ENCODE measurements at regions not wholly inside any gene's neighbourhood (a gene's known extent, or its start where the extent isn't known, plus 50 kb on each side); places are given as distances from the start of the nearest gene placed in this dataset.

DNA sequence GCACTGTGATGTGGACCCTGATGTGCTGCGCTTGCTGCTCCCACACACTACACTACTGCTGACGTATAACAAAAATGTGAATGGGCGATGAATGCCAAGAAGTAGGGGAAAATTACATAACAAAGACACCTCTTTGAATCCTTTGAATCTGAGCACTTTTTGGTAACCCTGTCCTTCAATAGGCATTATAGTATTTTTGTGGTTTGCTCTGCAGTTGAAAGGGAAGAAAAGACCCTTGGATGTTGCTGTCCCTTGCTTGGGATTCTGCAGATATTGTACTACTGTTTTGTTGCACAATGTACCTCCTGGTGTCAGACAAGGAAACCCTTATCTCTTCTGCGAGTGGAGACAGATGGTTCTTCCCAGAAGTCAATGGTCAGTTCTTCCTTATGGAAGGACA is 124.8 kb upstream of the UBE3A start:
- no peak for DNase-seq (ENCODE audit: low read depth, low spot score)

DNA sequence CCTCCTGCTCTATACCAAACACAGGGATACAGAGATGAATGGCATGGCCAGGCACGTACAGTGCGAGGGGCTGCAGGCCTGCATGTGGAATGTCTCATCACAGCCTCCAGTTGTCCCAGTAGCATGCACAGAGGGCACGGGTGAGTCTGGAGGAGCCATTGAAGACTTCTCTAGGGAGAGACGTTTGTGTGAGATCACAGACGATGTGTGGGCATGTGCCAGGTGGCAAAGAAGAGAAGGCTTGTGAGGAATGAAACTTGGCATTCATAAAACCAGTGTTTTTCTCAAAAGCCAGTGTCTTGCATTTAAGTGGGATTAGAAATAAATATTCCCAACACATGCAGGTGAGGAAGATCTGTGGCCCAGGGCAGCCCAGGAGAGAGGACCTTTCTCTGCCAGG is 119.1 kb upstream of the UBE3A start:
- DNase-seq (ENCODE audit: low read depth, low spot score): no peak

DNA sequence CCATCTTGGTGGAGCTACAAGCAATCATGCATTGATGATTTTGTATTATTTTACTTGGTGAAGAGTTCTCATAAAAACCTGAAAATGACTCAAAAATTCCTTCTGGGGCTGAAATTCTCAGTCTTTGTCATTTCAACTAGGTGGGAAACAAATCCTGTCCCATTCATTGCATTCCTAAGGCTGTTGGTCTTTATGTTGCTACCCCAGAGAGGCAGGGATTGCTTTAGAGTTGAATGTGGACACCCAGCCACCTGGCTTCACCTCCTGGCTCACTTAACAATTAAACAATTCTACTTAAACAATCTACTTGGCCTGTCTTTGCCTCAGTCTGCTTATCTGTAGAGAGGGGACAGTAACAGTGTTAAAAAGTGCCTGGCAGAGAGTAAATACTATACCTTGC is 117.3 kb upstream of the UBE3A start:
- no peak for DNase-seq (ENCODE audit: low read depth, low spot score)

- DNase-seq (ENCODE audit: low read depth, low spot score): no peak
Measured at GRCh38 chr15:25554640-25555039, 115.8 kb upstream of the UBE3A start.

DNA sequence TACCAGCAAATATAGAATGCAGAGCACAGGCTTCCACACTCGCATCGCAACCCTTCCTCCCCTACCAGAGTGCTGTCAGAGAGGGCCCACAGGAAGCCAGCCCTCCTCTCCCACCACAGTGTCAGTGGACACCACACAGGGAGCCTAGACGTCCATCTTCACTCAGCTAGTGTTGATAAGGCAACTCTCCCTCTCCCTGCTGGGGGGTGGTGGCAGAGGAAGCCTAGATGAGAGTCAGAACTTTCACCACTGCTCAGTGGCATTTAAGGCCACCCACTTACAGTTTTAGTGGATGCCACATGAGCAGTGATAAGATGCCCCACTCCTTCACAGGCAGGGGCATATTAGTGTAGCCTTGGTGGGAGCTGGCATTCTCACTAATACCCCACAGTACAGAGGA is 109.8 kb upstream of the UBE3A start:
- no peak for DNase-seq (ENCODE audit: low read depth, low spot score)

- no peak for DNase-seq (ENCODE audit: low read depth, low spot score)
Measured at GRCh38 chr15:25545889-25546288, 107.1 kb upstream of the UBE3A start.

DNA sequence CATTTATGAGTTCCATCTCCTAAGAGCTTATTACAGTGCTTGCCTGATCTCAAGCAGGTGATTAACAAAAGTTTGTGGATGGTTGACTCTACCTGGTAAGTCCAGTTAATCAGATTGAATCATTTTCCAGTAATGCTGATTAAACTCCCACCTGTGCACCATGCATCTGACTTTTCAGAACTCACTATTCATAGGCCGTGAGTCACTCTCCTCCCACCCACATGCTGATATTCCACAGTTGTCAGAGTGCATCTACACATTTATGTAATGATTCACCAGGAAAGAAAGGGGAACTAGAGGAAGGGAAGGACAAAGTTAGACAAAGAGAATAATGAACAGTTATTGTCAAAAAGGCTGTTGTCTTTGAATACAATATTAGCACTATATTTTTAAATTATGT is 106.2 kb upstream of the UBE3A start:
- no peak for DNase-seq (ENCODE audit: low read depth, low spot score)

DNA sequence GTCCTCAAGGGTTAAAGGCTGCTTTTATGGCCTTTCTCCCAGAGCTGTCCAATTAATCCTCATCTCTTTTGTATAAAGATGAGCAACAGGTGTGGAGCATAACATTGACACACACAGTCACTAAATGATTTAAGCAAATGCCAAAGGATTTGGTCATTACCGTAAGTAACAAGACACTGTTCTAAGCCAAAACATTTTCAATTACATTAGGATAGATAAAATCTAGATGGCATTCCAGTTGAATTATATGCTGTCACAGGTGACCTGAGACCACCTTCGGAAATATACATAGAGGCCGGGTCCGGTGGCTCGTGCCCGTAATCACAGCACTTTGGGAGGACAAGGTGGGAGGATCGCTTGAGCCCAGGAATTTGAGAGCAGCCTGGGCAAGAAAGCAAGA is 105.3 kb upstream of the UBE3A start:
- DNase-seq (ENCODE audit: low read depth, low spot score): no peak

- DNase-seq (ENCODE audit: low read depth, low spot score): no peak
Measured at GRCh38 chr15:25543196-25543595, 104.4 kb upstream of the UBE3A start.

DNA sequence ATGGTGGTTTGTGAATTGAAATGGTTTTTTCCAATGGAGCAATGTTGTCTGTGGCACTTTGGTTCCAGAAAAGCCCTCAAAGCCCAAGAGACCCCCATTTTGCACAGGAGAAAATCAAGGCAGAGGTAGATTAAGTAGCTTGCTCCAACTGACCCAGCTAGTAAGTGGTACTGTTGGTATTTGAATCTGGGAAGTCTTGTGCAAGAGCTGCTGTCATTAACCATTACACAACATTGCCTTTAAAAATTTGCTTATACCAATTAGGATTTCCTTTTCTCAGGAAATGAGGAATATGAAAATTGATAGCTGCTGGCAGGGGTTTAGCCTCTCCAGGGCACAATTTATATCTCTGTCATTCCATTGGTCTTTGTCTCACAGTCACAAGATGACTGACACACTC is 102.4 kb upstream of the UBE3A start:
- no peak for DNase-seq (ENCODE audit: low read depth, low spot score)

GRCh38 chr15:25536801-25537611 is 98.2 kb upstream of the UBE3A start:
- DNase-seq (ENCODE audit: low read depth, low spot score): no peak

- DNase-seq (ENCODE audit: low read depth, low spot score): no peak
Measured at GRCh38 chr15:25535866-25536265, 97.0 kb upstream of the UBE3A start.

DNA sequence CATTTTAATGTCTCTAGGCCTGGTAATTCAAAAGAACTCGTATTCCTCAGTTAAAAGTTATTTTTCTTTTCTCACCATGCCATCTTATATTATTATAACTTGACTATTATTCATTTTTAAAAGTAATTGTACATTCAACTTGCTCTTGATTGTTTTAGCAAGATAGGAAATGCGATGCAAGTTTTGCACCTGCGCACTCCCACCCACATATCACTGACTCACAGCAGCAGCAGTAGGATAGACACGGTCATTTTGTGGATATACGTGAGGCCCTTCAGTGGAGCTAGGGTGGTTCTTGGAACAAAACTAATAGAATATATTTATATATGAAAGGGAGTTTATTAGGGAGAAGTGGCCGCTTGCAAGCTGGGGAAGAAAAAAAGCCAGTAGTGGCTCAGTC is 95.5 kb upstream of the UBE3A start:
- DNase-seq (ENCODE audit: low read depth, low spot score): no peak

DNA sequence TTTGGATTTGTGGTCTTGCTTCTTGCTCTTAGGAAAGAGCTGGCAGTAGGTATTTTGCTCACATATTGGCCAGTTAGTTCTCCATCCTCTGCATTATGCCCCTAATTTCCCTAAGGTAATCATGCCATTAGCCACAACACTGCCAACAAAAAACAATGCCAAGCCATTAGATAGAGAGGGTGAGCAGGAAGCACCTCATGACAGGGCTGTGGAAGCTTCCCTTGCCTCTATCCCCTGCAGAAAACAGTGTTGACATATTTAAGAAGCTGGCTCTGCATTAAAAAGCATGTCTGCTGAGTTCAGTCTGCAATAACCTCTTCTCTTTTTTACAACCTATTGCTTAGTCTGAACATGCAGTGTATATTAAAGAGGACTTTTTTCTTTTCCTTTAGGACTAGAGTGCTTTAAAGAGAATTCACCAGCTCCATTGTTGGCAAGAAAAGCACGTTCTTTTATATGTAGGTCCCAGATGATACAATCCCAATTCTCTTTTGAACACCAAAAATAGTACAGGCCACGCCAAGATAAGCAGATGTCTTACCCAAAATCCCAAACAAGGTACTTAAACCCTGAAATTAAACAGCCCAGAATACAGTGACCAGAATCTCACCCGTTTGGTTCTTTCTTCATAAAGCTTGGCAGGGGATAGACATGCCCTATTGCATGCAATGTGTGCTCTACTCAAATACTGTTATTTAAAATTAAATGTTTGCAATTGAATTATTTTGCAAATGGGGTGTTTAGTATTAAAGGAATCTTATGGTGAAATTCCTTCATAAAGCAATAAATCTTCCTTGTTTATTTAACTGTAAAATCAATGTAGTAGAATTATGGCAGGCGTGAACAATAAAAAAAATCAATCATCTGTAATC is 93.7 kb upstream of the UBE3A start:
- no peak for DNase-seq (ENCODE audit: low read depth, low spot score)

- no peak for DNase-seq (ENCODE audit: low read depth, low spot score)
Measured at GRCh38 chr15:25529774-25530173, 91.0 kb upstream of the UBE3A start.

DNA sequence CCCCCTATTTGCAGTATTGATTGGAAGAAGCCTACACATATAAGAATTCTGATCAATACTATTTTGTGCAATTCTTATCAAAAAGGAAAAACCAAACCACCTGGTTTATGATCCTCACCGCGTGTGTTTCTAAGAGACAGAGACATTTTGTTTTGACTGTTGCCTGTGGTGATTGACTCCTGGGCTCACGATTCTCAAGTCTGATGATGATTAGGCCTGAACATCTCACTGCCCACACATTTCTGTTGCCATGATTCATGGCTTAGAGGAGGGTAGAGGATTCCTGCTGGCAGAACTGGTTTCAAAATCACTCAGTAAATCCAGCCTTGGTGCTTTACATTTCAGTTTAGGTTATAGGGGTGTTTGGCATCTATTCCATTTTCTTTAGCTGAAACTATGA is 88.3 kb upstream of the UBE3A start:
- no peak for DNase-seq (ENCODE audit: low read depth, low spot score)

DNA sequence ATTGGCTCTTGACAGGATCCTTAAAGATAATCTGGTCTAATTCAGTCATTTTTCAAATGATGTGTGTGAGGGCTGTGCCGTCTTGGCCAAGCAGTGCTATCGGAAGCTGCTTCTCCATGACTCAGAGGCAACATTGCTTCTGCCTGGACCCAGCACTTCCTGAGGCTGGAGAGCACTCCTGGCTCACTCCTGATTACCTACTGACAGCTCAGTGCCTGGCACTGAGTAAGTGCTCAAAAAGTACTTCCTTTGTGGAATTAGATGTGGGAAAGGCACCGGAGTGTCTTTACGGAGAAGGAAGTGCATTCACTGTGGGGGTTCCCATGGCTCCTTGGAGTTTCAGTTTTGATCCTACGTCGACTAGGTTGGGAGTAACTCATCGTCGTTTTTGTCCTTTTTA is 86.9 kb upstream of the UBE3A start:
- DNase-seq (ENCODE audit: low read depth, low spot score): no peak

DNA sequence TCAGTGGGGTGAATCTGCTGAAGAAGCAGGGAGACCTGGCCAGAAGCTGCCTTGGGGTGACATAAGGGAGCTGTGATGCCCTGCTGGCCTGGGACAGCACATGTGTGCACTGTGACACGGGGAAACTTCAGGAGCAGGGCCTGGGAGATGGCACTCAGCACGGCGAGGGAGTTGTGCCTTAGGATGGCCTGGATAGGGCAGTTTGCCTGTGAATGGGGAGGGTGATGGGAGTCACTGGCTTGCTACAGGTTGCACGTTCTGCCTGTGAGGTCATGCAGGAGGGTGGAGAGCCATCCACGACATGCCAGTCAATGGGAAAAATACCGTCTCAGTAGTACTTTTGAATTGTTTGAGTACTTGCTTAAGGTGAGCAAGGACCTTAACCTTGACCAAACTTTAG is 76.8 kb upstream of the UBE3A start:
- DNase-seq (ENCODE audit: low read depth, low spot score): no peak

DNA sequence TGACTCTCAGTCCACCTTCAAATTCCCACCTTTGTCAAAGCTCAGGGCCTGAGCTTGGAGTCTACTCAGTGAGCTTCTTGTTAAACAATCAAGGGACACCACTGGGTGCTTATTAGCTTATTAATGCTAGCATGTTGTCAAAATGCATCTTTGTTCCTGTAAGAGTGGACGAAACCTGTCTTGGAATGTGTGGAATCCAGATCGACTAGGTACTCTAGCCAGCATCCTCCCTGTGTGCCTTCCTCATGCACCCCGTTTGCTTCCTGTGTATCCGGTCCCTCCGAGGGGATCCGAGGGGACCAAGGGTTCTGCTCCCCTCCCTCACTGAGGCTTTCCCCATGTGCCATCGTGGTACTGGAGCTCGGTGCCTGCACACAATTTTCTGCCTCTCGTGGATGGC is 75.7 kb upstream of the UBE3A start:
- DNase-seq (ENCODE audit: low read depth, low spot score): no peak

DNA sequence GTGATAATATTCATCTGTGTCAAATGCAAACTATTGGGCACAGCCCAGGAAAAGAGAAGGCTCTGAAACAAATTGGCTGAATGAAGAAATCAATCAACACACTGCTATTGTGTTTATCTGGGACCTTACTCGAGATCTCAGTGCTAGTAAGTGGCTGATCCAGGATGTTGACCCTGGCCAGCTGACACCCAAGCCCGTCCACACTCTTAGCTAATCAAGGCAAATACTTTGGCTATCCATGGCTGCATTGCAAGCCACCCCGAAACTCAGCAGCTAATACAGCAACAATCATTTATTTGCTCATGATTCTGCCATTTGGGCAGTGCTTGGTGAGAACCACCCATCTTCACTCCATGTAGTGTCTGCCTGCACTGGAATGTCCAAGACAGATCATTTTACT is 74.1 kb upstream of the UBE3A start:
- DNase-seq (ENCODE audit: low read depth, low spot score): no peak

DNA sequence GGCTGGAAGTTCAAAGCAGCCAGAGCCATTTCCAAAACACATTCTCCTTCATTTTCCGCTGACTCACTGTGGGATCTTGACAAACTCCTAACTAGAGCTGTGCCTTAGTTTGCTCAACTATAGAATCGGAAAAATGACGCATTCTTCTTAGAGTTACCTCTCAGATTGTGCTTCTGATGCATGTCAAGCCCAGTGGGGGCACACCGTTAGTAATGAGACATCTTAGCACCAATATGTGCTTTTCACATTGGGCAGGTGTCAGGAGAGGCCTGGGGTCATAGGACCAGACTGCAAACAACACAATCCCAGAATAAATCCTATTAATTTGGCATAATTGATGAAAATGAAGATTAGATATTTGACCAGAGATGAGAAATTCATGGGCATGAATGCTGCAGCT is 71.3 kb upstream of the UBE3A start:
- DNase-seq (ENCODE audit: low read depth, low spot score): no peak

- no peak for DNase-seq (ENCODE audit: low read depth, low spot score)
Measured at GRCh38 chr15:25509703-25510102, 70.9 kb upstream of the UBE3A start.

GRCh38 chr15:25508369-25509002 is 69.7 kb upstream of the UBE3A start:
- DNase-seq (ENCODE audit: low read depth, low spot score): peak; percentile 23

Data from smooth muscle cell of the brain vasculature (primary cell).